Chondrocyte (in vitro differentiated cells): ENCODE measurements at regions not wholly inside any gene's neighbourhood (a gene's known extent, or its start where the extent isn't known, plus 50 kb on each side); places are given as distances from the start of the nearest gene placed in this dataset.

Experiments used
- DNase-seq: peaks from one replicate; pipeline ENCODE4 v3.0.0; 2021; ENCODE audit warnings: mixed read lengths, low spot score
- H3K27ac Mint-ChIP-seq: one replicate; pipeline ENCODE4 v1.8.0; 2021; ENCODE audit warnings: mild to moderate bottlenecking, moderate library complexity, mixed read lengths; ENCODE audit not compliant: unreplicated experiment
- H3K27me3 Mint-ChIP-seq: 2 replicates; pipeline ENCODE4 v1.8.0; 2021; ENCODE audit warnings: low read depth, mixed read lengths
- H3K36me3 Mint-ChIP-seq: 2 replicates; pipeline ENCODE4 v1.8.0; 2021; ENCODE audit warnings: low read depth, mixed read lengths
- H3K4me1 Mint-ChIP-seq: 2 replicates; pipeline ENCODE4 v1.8.0; 2021; ENCODE audit warnings: low read depth, mild to moderate bottlenecking, mixed read lengths
- H3K4me3 Mint-ChIP-seq: one replicate; pipeline ENCODE4 v1.8.0; 2021; ENCODE audit warnings: mild to moderate bottlenecking, moderate library complexity, mixed read lengths; ENCODE audit not compliant: unreplicated experiment
- H3K9me3 Mint-ChIP-seq: 2 replicates; pipeline ENCODE4 v1.8.0; 2021; ENCODE audit warnings: low read depth, mixed read lengths
- CTCF ChIP-seq: fragments of 200-600 bp; sonication (generic); IDR thresholded peaks from 2 replicates; pipeline ENCODE4 v1.5.0; 2021; ENCODE audit warnings: antibody characterized with exemption, mild to moderate bottlenecking, moderate library complexity

GRCh38 chr1:191905781-191906180 lies 252.5 kb upstream of the RGS18 start:
- no peak overlapping the region for H3K4me3 Mint-ChIP-seq
- no peak for DNase-seq
- peaks cover 2% of the 10 kb centered on the region for H3K36me3 Mint-ChIP-seq
- TF ChIP-seq CTCF, result no peak
- peaks cover 3% of the 10 kb centered on the region for H3K9me3 Mint-ChIP-seq
- H3K4me1 Mint-ChIP-seq, result no peaks in the 10 kb centered on the region
- peaks cover 3% of the 10 kb centered on the region for H3K27me3 Mint-ChIP-seq
- H3K27ac Mint-ChIP-seq, result no peak overlapping the region

- TF ChIP-seq CTCF, result no peak
- Mint-ChIP-seq H3K27me3 (peaks cover 3% of the 10 kb centered on the region), H3K4me1 (no peaks in the 10 kb centered on the region), H3K9me3 (peaks cover 6% of the 10 kb centered on the region), H3K36me3 (peaks cover 2% of the 10 kb centered on the region), H3K27ac (no peak overlapping the region), H3K4me3 (no peak overlapping the region)
- no peak for DNase-seq
Measured at GRCh38 chr1:191907121-191907520, 251.1 kb upstream of the RGS18 start.

GRCh38 chr1:191910245-191910644 lies 248.0 kb upstream of the RGS18 start:
- Mint-ChIP-seq H3K27ac (no peak overlapping the region), H3K9me3 (peaks cover 6% of the 10 kb centered on the region), H3K36me3 (peaks cover 2% of the 10 kb centered on the region), H3K27me3 (peaks cover 3% of the 10 kb centered on the region), H3K4me1 (no peaks in the 10 kb centered on the region), H3K4me3 (no peak overlapping the region)
- DNase-seq, result no peak
- TF ChIP-seq CTCF, result no peak

GRCh38 chr1:191912517-191912916 lies 245.7 kb upstream of the RGS18 start:
- no peaks in the 10 kb centered on the region for H3K4me1 Mint-ChIP-seq
- H3K9me3 Mint-ChIP-seq, result peaks cover 6% of the 10 kb centered on the region
- peaks cover 2% of the 10 kb centered on the region for H3K36me3 Mint-ChIP-seq
- peaks cover 3% of the 10 kb centered on the region for H3K27me3 Mint-ChIP-seq
- H3K4me3 Mint-ChIP-seq, result no peak overlapping the region
- no peak for DNase-seq
- no peak overlapping the region for H3K27ac Mint-ChIP-seq
- no peak for TF ChIP-seq CTCF

GRCh38 chr1:191913260-191913977 lies 244.8 kb upstream of the RGS18 start:
- no peak for DNase-seq
- H3K9me3 Mint-ChIP-seq, result peaks cover 6% of the 10 kb centered on the region
- no peak overlapping the region for H3K4me3 Mint-ChIP-seq
- H3K27ac Mint-ChIP-seq, result no peak overlapping the region
- H3K36me3 Mint-ChIP-seq, result no peaks in the 10 kb centered on the region
- no peak for TF ChIP-seq CTCF
- no peaks in the 10 kb centered on the region for H3K4me1 Mint-ChIP-seq
- H3K27me3 Mint-ChIP-seq, result no peaks in the 10 kb centered on the region
